CD14-positive monocyte (primary cell): ENCODE measurements at regions not wholly inside any gene's neighbourhood (a gene's known extent, or its start where the extent isn't known, plus 50 kb on each side); places are given as distances from the start of the nearest gene placed in this dataset.

Experiments
- DNase-seq, 3 donors: peaks; one replicate each; pipeline ENCODE4 v3.0.0-alpha.2; 2011 to 2022
- H2AFZ ChIP-seq: 2 replicates; pipeline ENCODE4 v1.6.0; 2012; ENCODE audit warnings: mild to moderate bottlenecking, low read depth, low read length, inconsistent platforms; ENCODE audit not compliant: insufficient read depth, poor library complexity, severe bottlenecking
- H3K27ac ChIP-seq, 2 donors: 1 replicate in 1 of 2; 2 replicates in 1 of 2; pipeline ENCODE4 v1.5.1; 2012 to 2013; ENCODE audit warnings: low read length in 2 of 2, control low read depth in 1 of 2, inconsistent platforms in 1 of 2, low read depth in 1 of 2, mild to moderate bottlenecking in 1 of 2
- H3K27me3 ChIP-seq, 2 donors: one replicate each; pipeline versions ENCODE4 v1.6.0 to v1.6.1; 2011 to 2013; ENCODE audit warnings: low read length in 2 of 2; ENCODE audit not compliant: control insufficient read depth in 2 of 2, insufficient read depth in 2 of 2
- H3K36me3 ChIP-seq, 2 donors: replicated peaks in 1 of 2; 1 replicate in 1 of 2; 2 replicates in 1 of 2; pipeline versions ENCODE4 v1.5.1 to v1.6.1; 2012 to 2013; ENCODE audit warnings: low read length in 2 of 2, control low read depth in 1 of 2, inconsistent platforms in 1 of 2, mild to moderate bottlenecking in 1 of 2; ENCODE audit not compliant: insufficient read depth in 2 of 2, control insufficient read depth in 1 of 2
- H3K4me1 ChIP-seq, 2 donors: 1 replicate in 1 of 2; 2 replicates in 1 of 2; pipeline versions ENCODE4 v1.5.1 to v1.6.1; 2012 to 2013; ENCODE audit warnings: low read length in 2 of 2, control low read depth in 1 of 2, inconsistent platforms in 1 of 2, mild to moderate bottlenecking in 1 of 2, moderate library complexity in 1 of 2; ENCODE audit not compliant: insufficient read depth in 2 of 2, control insufficient read depth in 1 of 2
- H3K4me2 ChIP-seq: replicated peaks from 2 replicates; pipeline ENCODE3; 2012; ENCODE audit warnings: low read length, moderate library complexity, mild to moderate bottlenecking; ENCODE audit not compliant: poor library complexity, severe bottlenecking; ENCODE audit errors: extremely low read depth
- H3K4me3 ChIP-seq, 3 experiments: fragments of 200-600 bp in 1 of 3; sonication (generic) in 1 of 3; replicated peaks in 1 of 3; 1 replicate in 2 of 3; 2 replicates in 1 of 3; pipeline ENCODE4 v1.5.1; 2011 to 2013; ENCODE audit warnings: low read length in 3 of 3, mild to moderate bottlenecking in 3 of 3, control low read depth in 2 of 3, low read depth in 2 of 3, inconsistent platforms in 1 of 3, moderate library complexity in 1 of 3
- H3K79me2 ChIP-seq: 2 replicates; pipeline ENCODE4 v1.6.0; 2012; ENCODE audit warnings: mild to moderate bottlenecking, control low read depth, inconsistent platforms, low read length, moderate library complexity; ENCODE audit not compliant: insufficient read depth
- H3K9ac ChIP-seq: 2 replicates; pipeline ENCODE4 v1.6.0; 2017; ENCODE audit warnings: low read length, mild to moderate bottlenecking; ENCODE audit not compliant: insufficient read depth, poor library complexity, severe bottlenecking
- H3K9me3 ChIP-seq, 2 donors: replicated peaks in 1 of 2; 1 replicate in 1 of 2; 2 replicates in 1 of 2; pipeline versions ENCODE4 v1.5.1 to v1.6.1; 2012 to 2013; ENCODE audit warnings: low read length in 2 of 2, control low read depth in 1 of 2; ENCODE audit not compliant: control insufficient read depth in 1 of 2, insufficient read depth in 1 of 2
- H4K20me1 ChIP-seq: 2 replicates; pipeline ENCODE4 v1.6.0; 2012; ENCODE audit warnings: mild to moderate bottlenecking, low read length, control low read depth, moderate library complexity; ENCODE audit not compliant: insufficient read depth
- H3K27ac Mint-ChIP-seq, 7 donors: one replicate each; pipeline ENCODE4 v1.8.0; 2020; ENCODE audit warnings: mild to moderate bottlenecking in 7 of 7, mixed read lengths in 7 of 7, moderate library complexity in 6 of 7, inconsistent platforms in 2 of 7
- H3K27me3 Mint-ChIP-seq, 3 donors: one replicate each; pipeline ENCODE4 v1.8.0; 2021 to 2022; ENCODE audit warnings: low read depth in 3 of 3, mild to moderate bottlenecking in 3 of 3, mixed read lengths in 3 of 3, moderate library complexity in 3 of 3, inconsistent platforms in 1 of 3
- H3K36me3 Mint-ChIP-seq, 2 donors: one replicate each; pipeline ENCODE4 v1.8.0; 2020; ENCODE audit warnings: mixed read lengths in 2 of 2, inconsistent platforms in 1 of 2, mild to moderate bottlenecking in 1 of 2
- H3K4me1 Mint-ChIP-seq: one replicate; pipeline ENCODE4 v1.8.0; 2020; ENCODE audit warnings: mild to moderate bottlenecking, mixed read lengths
- H3K4me3 Mint-ChIP-seq, 2 donors: one replicate each; pipeline ENCODE4 v1.8.0; 2020; ENCODE audit warnings: mild to moderate bottlenecking in 2 of 2, mixed read lengths in 2 of 2, moderate library complexity in 1 of 2
- H3K9me3 Mint-ChIP-seq, 7 donors: one replicate each; pipeline ENCODE4 v1.8.0; 2020 to 2022; ENCODE audit warnings: mixed read lengths in 7 of 7, mild to moderate bottlenecking in 6 of 7, moderate library complexity in 6 of 7, inconsistent platforms in 2 of 7
- CTCF ChIP-seq: fragments of 200-600 bp; IDR thresholded peaks from one replicate; pipeline ENCODE4 v1.8.0; 2022; ENCODE audit warnings: antibody characterized with exemption, mild to moderate bottlenecking
- WGBS: methylation state at CpG from one replicate; pipeline ENCODE4 v1.1.5; 2013; ENCODE audit warnings: missing lambda C conversion rate; ENCODE audit not compliant: insufficient coverage; 5-methylcytosine and 5-hydroxymethylcytosine counted together
- intact Hi-C, 2 donors: fragments of 100-400 bp; cut with micrococcal nuclease; formaldehyde crosslinking; loops; one replicate each; pipeline versions ENCODE4 v1.15.0 to v1.15.1; 2023

GRCh38 chr1:172957491-172957890 lies 93.2 kb downstream of the TNFSF18 start:
- Mint-ChIP-seq H3K36me3 (no peaks in the 10 kb centered on the region), H3K27me3 (peaks cover 0 to 2% (median 0%) of the 10 kb centered on the region in 3 donors), H3K9me3 (peaks cover 0 to 3% (median 0%) of the 10 kb centered on the region in 7 donors), H3K4me1 (peaks cover 4% of the 10 kb centered on the region), H3K27ac (no peak overlapping the region), H3K4me3 (no peak overlapping the region)
- Histone ChIP-seq H3K9me3 (no peaks in the 10 kb centered on the region), H3K4me3 (no peak overlapping the region), H3K79me2 (no peaks in the 10 kb centered on the region), H3K4me1 (no peaks in the 10 kb centered on the region), H3K9ac (no peak overlapping the region), H3K4me2 (no peak overlapping the region), H4K20me1 (no peaks in the 10 kb centered on the region), H3K36me3 (no peaks in the 10 kb centered on the region), H3K27ac (no peak overlapping the region), H2AFZ (no peak overlapping the region), H3K27me3 (no peaks in the 10 kb centered on the region)
- TF ChIP-seq CTCF = no peak
- no peak for DNase-seq
- intact Hi-C loops = no loop called here

- H3K36me3 Mint-ChIP-seq = no peaks in the 10 kb centered on the region
- H2AFZ ChIP-seq = no peak overlapping the region
- no peaks in the 10 kb centered on the region for H4K20me1 ChIP-seq
- DNase-seq = no peak
- H3K4me1 Mint-ChIP-seq = peaks cover 4% of the 10 kb centered on the region
- no peaks in the 10 kb centered on the region for H3K9me3 ChIP-seq
- no CpG with 5 or more reads among the region's 2 CpGs for WGBS
- intact Hi-C loops = no loop called here
- no peak overlapping the region for H3K27ac ChIP-seq
- H3K4me3 ChIP-seq = no peak overlapping the region
- H3K27ac Mint-ChIP-seq = no peak overlapping the region
- no peaks in the 10 kb centered on the region for H3K79me2 ChIP-seq
- no peaks in the 10 kb centered on the region for H3K27me3 ChIP-seq
- no peak overlapping the region for H3K9ac ChIP-seq
- H3K36me3 ChIP-seq = no peaks in the 10 kb centered on the region
- H3K27me3 Mint-ChIP-seq = peaks cover 0 to 2% (median 0%) of the 10 kb centered on the region in 3 donors
- no peak for TF ChIP-seq CTCF
- peaks cover 0 to 4% (median 0%) of the 10 kb centered on the region in 7 donors for H3K9me3 Mint-ChIP-seq
- H3K4me1 ChIP-seq = no peaks in the 10 kb centered on the region
- no peak overlapping the region for H3K4me3 Mint-ChIP-seq
- no peak overlapping the region for H3K4me2 ChIP-seq
Measured at GRCh38 chr1:172959571-172959970, 91.2 kb downstream of the TNFSF18 start.
